Ishikawa (cell line): ENCODE measurements at regions not wholly inside any gene's neighbourhood (a gene's known extent, or its start where the extent isn't known, plus 50 kb on each side); places are given as distances from the start of the nearest gene placed in this dataset.

Experiments
- CEBPB ChIP-seq: IDR thresholded peaks from 2 replicates; pipeline ENCODE4 v1.6.1; 2012
- CREB1 ChIP-seq: IDR thresholded peaks from 2 replicates; pipeline ENCODE4 v1.6.1; 2012; ENCODE audit warnings: low read depth
- EGR1 ChIP-seq: IDR thresholded peaks from 2 replicates; pipeline ENCODE4 v1.6.1; 2012
- EP300 ChIP-seq: IDR thresholded peaks from 2 replicates; pipeline ENCODE4 v1.6.1; 2012; ENCODE audit warnings: borderline replicate concordance
- FOXM1 ChIP-seq: IDR thresholded peaks from 2 replicates; pipeline ENCODE4 v1.6.1; 2012; ENCODE audit warnings: low read depth, borderline replicate concordance
- MAX ChIP-seq: IDR thresholded peaks from 2 replicates; pipeline ENCODE4 v1.6.1; 2012
- NFIC ChIP-seq: IDR thresholded peaks from 2 replicates; pipeline ENCODE4 v1.6.1; 2012
- RAD21 ChIP-seq: IDR thresholded peaks from 2 replicates; pipeline ENCODE4 v1.6.1; 2012; ENCODE audit warnings: low read depth
- REST ChIP-seq: IDR thresholded peaks from 2 replicates; pipeline ENCODE4 v1.6.1; 2012; ENCODE audit warnings: low read depth, mild to moderate bottlenecking
- TAF1 ChIP-seq: IDR thresholded peaks from 2 replicates; pipeline ENCODE4 v1.6.1; 2012; ENCODE audit warnings: low read depth, mild to moderate bottlenecking
- TCF12 ChIP-seq: IDR thresholded peaks from 2 replicates; pipeline ENCODE4 v1.6.1; 2012; ENCODE audit warnings: low read depth
- TEAD4 ChIP-seq: IDR thresholded peaks from 2 replicates; pipeline ENCODE4 v1.6.1; 2012
- YY1 ChIP-seq: IDR thresholded peaks from 2 replicates; pipeline ENCODE4 v1.6.1; 2012; ENCODE audit warnings: low read depth
- ZBTB7A ChIP-seq: IDR thresholded peaks from 2 replicates; pipeline ENCODE4 v1.6.1; 2012; ENCODE audit warnings: low read depth
- TF ChIP-seq, protein P1 (sequence below): IDR thresholded peaks from 2 replicates; pipeline ENCODE4 v1.6.1; 2012

- no peak for TF ChIP-seq ZBTB7A
- TF ChIP-seq YY1 = no peak
- TF ChIP-seq RAD21 = no peak
- TF ChIP-seq REST = no peak
- TF ChIP-seq TCF12 = no peak
- TF ChIP-seq EP300 = no peak
- TF ChIP-seq TEAD4 = no peak
- no peak for TF ChIP-seq EGR1
- TF ChIP-seq FOXM1 = no peak
- no peak for TF ChIP-seq TAF1
- no peak for TF ChIP-seq CREB1
- no peak for TF ChIP-seq MAX
- TF ChIP-seq, protein P1, sequence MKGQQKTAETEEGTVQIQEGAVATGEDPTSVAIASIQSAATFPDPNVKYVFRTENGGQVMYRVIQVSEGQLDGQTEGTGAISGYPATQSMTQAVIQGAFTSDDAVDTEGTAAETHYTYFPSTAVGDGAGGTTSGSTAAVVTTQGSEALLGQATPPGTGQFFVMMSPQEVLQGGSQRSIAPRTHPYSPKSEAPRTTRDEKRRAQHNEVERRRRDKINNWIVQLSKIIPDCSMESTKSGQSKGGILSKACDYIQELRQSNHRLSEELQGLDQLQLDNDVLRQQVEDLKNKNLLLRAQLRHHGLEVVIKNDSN = no peak
- no peak for TF ChIP-seq NFIC
- TF ChIP-seq CEBPB = no peak
These were observed 53.2 kb upstream of the AMN1 start for GRCh38 chr12:31781894-31782540.

GRCh38 chr12:31780096-31780495 lies 51.3 kb upstream of the AMN1 start:
- no peak for TF ChIP-seq FOXM1
- peak; percentile 73; the same call in 1 of the 2 replicates for TF ChIP-seq CEBPB
- no peak for TF ChIP-seq YY1
- no peak for TF ChIP-seq REST
- TF ChIP-seq MAX = no peak
- no peak for TF ChIP-seq TCF12
- TF ChIP-seq TAF1 = no peak
- TF ChIP-seq CREB1 = no peak

DNA sequence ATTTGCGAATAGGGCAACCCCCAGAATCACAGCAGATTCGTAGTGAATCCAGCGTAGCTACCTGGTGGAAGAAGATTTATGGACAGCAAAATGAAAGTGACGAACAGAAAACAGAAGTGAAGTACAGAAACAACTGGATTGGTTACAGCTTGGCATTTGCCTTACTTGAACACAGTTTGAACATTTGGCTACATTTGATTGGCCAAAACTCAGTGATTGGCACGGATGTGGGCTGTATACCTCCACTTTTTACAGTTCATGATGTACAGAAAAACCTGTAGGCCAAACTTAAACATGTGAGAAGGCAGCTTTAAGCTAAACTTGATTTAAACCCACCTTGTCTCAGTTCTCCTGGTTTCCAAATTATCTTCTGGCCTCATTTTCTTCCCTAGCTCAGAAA lies 49.9 kb upstream of the AMN1 start:
- TF ChIP-seq RAD21 (no peak), TCF12 (no peak), NFIC (no peak), MAX (no peak), CREB1 (no peak), TAF1 (no peak), TEAD4 (no peak), YY1 (no peak), EP300 (no peak), EGR1 (no peak), FOXM1 (no peak), REST (no peak), ZBTB7A (no peak), CEBPB (no peak)
- TF ChIP-seq, protein P1 = no peak
